Spleen (tissue), 11 donors: ENCODE measurements at regions not wholly inside any gene's neighbourhood (a gene's known extent, or its start where the extent isn't known, plus 50 kb on each side); places are given as distances from the start of the nearest gene placed in this dataset.

Source experiments
- DNase-seq: peaks from one replicate; pipeline ENCODE4 v3.0.0-alpha.2; 2020
- H3K27ac ChIP-seq, 8 donors: fragments of 200-600 bp; sonication (generic) in 7 of 8; 1 replicate in 4 of 8; 2 replicates in 4 of 8; pipeline versions ENCODE4 v1.5.0 to v1.8.0; 2016 to 2021; ENCODE audit warnings: inconsistent platforms in 4 of 8, mild to moderate bottlenecking in 4 of 8, moderate library complexity in 1 of 8
- H3K27me3 ChIP-seq, 7 donors: fragments of 200-600 bp; sonication (generic) in 6 of 7; replicated peaks in 1 of 7; 1 replicate in 4 of 7; 2 replicates in 3 of 7; pipeline versions ENCODE4 v1.5.0 to v1.8.0; 2016 to 2021; ENCODE audit warnings: inconsistent platforms in 3 of 7, mild to moderate bottlenecking in 1 of 7
- H3K36me3 ChIP-seq, 6 donors: fragments of 200-600 bp; sonication (generic) in 5 of 6; 1 replicate in 4 of 6; 2 replicates in 2 of 6; pipeline versions ENCODE4 v1.5.0 to v1.8.0; 2016 to 2021; ENCODE audit warnings: inconsistent platforms in 2 of 6
- H3K4me1 ChIP-seq, 6 donors: fragments of 200-600 bp; sonication (generic) in 5 of 6; 1 replicate in 3 of 6; 2 replicates in 3 of 6; pipeline versions ENCODE4 v1.5.0 to v1.8.0; 2016 to 2021; ENCODE audit warnings: inconsistent platforms in 3 of 6
- H3K4me3 ChIP-seq, 8 donors: fragments of 200-600 bp; sonication (generic) in 7 of 8; 1 replicate in 4 of 8; 2 replicates in 4 of 8; pipeline versions ENCODE4 v1.5.0 to v1.8.0; 2016 to 2021; ENCODE audit warnings: inconsistent platforms in 4 of 8, mild to moderate bottlenecking in 4 of 8, moderate library complexity in 2 of 8
- H3K9me3 ChIP-seq, 8 donors: fragments of 200-600 bp; sonication (generic) in 7 of 8; 1 replicate in 4 of 8; 2 replicates in 4 of 8; pipeline versions ENCODE4 v1.5.0 to v1.8.0; 2016 to 2021; ENCODE audit warnings: inconsistent platforms in 4 of 8
- POLR2A ChIP-seq, 3 donors: fragments of 450-650 bp; IDR thresholded peaks; one replicate each; pipeline ENCODE4 v1.5.1; 2017; ENCODE audit warnings: antibody characterized with exemption in 3 of 3, mild to moderate bottlenecking in 1 of 3
- POLR2AphosphoS5 ChIP-seq, 3 donors: sonication (generic); formaldehyde crosslinking; IDR thresholded peaks; one replicate each; pipeline ENCODE4 v1.5.1; 2017; ENCODE audit warnings: antibody characterized with exemption in 3 of 3
- WGBS, 5 donors: extraction: QIAGEN DNeasy Blood & Tissue Kit in 3 of 5; methylation state at CpG; one replicate each; pipeline versions ENCODE4 v1.1.5 to v1.1.7; 2013 to 2018; 5-methylcytosine and 5-hydroxymethylcytosine counted together
- intact Hi-C: fragments of 100-400 bp; cut with DNase I; formaldehyde crosslinking; loops from one replicate; pipeline ENCODE4 v1.15.0; 2023; ENCODE audit warnings: low total_unique reads
- TF ChIP-seq, protein P1 (sequence below), 11 experiments: fragments of 200-600 bp in 7 of 11; fragments of 450-650 bp in 4 of 11; sonication (generic) in 4 of 11; IDR thresholded peaks in 8 of 11; conservative IDR thresholded peaks in 3 of 11; 1 replicate in 7 of 11; 2 replicates in 4 of 11; pipeline versions ENCODE4 v1.4.0 to v1.8.0; 2016 to 2021; ENCODE audit warnings: antibody characterized with exemption in 11 of 11, inconsistent platforms in 4 of 11, mild to moderate bottlenecking in 1 of 11
- donor health status: healthy with polysubstance abuse.
- donor health status: DM: no; HTN: no; CAD: no; lungs with moderate emphysema.
- donor health status: DM: no; HTN: no; CAD: no.
- donor health status: Bipolar disorder and iron deficiency.
- donor health status: healthy.
- donor health status: DM: no; HTN: no; CAD: no.
- donor health status: DM: yes; HTN: yes; CAD: no.

DNA sequence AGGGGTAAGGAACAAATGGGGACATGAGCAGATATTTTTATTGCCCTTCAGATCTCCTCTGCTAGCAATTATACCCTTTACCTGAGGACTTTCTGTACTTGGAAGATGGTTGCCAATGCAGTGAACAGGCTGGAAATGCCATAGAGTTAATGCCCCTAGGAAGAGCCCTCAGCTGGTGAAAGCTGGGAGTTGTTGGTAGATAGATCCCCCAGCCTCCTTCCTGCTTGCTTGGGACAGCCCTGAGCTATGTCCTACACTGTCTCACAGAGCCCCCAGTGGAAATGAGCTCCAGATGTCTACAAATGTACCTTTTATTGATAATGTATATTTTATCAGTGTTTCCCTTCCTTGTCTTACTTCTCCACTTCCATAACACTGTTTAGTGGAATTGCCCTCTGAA lies 87.6 kb upstream of the PAK5 start:
- no peaks in the 10 kb centered on the region for H3K27me3 ChIP-seq
- no peak overlapping the region for H3K4me3 ChIP-seq
- TF ChIP-seq, protein P1, sequence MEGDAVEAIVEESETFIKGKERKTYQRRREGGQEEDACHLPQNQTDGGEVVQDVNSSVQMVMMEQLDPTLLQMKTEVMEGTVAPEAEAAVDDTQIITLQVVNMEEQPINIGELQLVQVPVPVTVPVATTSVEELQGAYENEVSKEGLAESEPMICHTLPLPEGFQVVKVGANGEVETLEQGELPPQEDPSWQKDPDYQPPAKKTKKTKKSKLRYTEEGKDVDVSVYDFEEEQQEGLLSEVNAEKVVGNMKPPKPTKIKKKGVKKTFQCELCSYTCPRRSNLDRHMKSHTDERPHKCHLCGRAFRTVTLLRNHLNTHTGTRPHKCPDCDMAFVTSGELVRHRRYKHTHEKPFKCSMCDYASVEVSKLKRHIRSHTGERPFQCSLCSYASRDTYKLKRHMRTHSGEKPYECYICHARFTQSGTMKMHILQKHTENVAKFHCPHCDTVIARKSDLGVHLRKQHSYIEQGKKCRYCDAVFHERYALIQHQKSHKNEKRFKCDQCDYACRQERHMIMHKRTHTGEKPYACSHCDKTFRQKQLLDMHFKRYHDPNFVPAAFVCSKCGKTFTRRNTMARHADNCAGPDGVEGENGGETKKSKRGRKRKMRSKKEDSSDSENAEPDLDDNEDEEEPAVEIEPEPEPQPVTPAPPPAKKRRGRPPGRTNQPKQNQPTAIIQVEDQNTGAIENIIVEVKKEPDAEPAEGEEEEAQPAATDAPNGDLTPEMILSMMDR (IDR thresholded peaks at IDR 0.05 in 8 of 11, conservative IDR thresholded peaks at IDR 0.05 in 3 of 11) = no peak
- no peak for TF ChIP-seq POLR2AphosphoS5 (IDR thresholded peaks at IDR 0.05)
- TF ChIP-seq POLR2A (IDR thresholded peaks at IDR 0.05) = no peak
- DNase-seq = no peak
- H3K27ac ChIP-seq = no peak overlapping the region
- H3K9me3 ChIP-seq = no peaks in the 10 kb centered on the region
- no peaks in the 10 kb centered on the region for H3K4me1 ChIP-seq
- H3K36me3 ChIP-seq = no peaks in the 10 kb centered on the region
- intact Hi-C loops = no loop called here

DNA sequence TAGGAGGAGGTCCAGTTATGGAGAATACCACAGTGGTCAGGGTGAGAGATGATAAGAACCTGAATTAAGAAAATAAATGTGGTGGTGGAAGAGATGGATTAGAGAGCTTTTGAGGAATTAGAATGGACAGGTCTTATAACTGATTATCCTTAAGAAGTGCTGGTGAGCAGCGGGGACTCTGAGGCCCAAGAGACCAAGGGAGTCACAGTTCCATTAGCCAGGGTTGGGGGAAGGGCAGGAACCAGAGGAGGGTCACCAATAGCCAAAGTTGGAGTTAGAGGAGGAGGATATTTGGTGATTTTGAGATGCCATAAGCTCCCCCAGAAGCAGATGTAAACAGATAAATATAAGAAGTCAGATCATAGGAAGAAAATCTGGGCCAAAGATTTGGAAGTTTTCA lies 87.1 kb upstream of the PAK5 start:
- Histone ChIP-seq H3K4me1 (no peaks in the 10 kb centered on the region), H3K9me3 (no peaks in the 10 kb centered on the region), H3K4me3 (no peak overlapping the region), H3K27me3 (no peaks in the 10 kb centered on the region), H3K36me3 (no peaks in the 10 kb centered on the region), H3K27ac (no peak overlapping the region)
- TF ChIP-seq POLR2AphosphoS5 (IDR thresholded peaks at IDR 0.05) (no peak), POLR2A (IDR thresholded peaks at IDR 0.05) (no peak)
- TF ChIP-seq, protein P1 (IDR thresholded peaks at IDR 0.05 in 8 of 11, conservative IDR thresholded peaks at IDR 0.05 in 3 of 11) = no peak
- intact Hi-C loops = no loop called here
- WGBS, 5 donors = 57 to 91% (median 86%) methylated on average over 1 of the region's 1 CpG
- DNase-seq = no peak

DNA sequence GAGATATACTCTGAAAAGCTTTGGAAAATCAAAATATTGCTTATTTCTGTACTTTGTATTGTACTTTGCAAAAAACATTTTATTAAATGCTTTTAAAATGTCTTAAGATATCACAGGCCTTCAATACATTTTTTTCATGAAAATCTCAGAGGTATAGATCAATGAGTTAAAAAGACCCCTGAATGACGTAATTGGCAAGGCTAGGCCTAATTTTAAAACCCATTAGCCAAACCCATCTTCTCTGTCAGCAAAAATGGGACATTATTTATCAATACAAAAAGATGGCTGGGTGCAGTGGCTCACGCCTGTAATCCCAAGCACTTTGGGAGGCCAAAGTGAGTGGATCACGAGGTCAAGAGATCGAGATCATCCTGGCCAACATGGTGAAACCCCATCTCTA lies 84.8 kb upstream of the PAK5 start:
- Histone ChIP-seq H3K36me3 (no peaks in the 10 kb centered on the region), H3K27ac (no peak overlapping the region), H3K4me3 (no peak overlapping the region), H3K4me1 (peaks cover 0 to 5% (median 0%) of the 10 kb centered on the region in 6 donors), H3K27me3 (no peaks in the 10 kb centered on the region), H3K9me3 (no peaks in the 10 kb centered on the region)
- no peak for TF ChIP-seq POLR2A (IDR thresholded peaks at IDR 0.05)
- no peak for TF ChIP-seq POLR2AphosphoS5 (IDR thresholded peaks at IDR 0.05)
- TF ChIP-seq, protein P1 (IDR thresholded peaks at IDR 0.05 in 8 of 11, conservative IDR thresholded peaks at IDR 0.05 in 3 of 11) = no peak
- DNase-seq = no peak
- intact Hi-C loops = no loop called here
- 83 to 90% (median 86%) methylated on average over 4 of the region's 4 CpGs for WGBS, 5 donors

DNA sequence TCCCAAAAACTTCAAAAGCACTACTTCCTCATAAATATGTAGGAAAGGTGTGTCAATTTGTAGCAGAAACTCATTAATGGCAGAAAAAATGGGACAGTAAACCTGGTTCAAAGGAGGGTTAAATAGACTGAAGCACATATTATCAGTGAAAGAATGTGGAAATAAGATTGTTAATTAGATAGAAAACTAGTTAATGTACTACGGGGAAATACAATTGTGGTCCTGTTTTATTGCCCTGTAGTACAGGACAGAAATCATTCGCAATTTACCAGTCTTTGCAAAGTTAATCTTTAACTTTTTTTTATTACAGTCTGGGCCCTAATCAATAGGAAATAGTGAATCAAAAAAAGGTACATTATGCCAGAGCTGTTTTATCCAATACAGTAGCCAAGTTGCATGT lies 82.0 kb upstream of the PAK5 start:
- DNase-seq = no peak
- H3K27me3 ChIP-seq = no peaks in the 10 kb centered on the region
- H3K4me3 ChIP-seq = no peak overlapping the region
- H3K27ac ChIP-seq = no peak overlapping the region
- TF ChIP-seq, protein P1 (IDR thresholded peaks at IDR 0.05 in 8 of 11, conservative IDR thresholded peaks at IDR 0.05 in 3 of 11) = no peak
- no peak for TF ChIP-seq POLR2A (IDR thresholded peaks at IDR 0.05)
- no peak for TF ChIP-seq POLR2AphosphoS5 (IDR thresholded peaks at IDR 0.05)
- WGBS, 5 donors = 87 to 95% (median 90%) methylated on average over 2 of the region's 2 CpGs
- H3K4me1 ChIP-seq = peaks cover 0 to 5% (median 0%) of the 10 kb centered on the region in 6 donors
- no peaks in the 10 kb centered on the region for H3K9me3 ChIP-seq
- intact Hi-C loops = no loop called here
- no peaks in the 10 kb centered on the region for H3K36me3 ChIP-seq
